ENCODE measurements at regions not wholly inside any gene's neighbourhood (a gene's known extent, or its start where the extent isn't known, plus 50 kb on each side); places are given as distances from the start of the nearest gene placed in this dataset.
"Not testable (repeated sequence)": the region's sequence is repeated elsewhere in the genome, so short reads cannot be mapped to it uniquely, and the experiment has no call there.

DNA sequence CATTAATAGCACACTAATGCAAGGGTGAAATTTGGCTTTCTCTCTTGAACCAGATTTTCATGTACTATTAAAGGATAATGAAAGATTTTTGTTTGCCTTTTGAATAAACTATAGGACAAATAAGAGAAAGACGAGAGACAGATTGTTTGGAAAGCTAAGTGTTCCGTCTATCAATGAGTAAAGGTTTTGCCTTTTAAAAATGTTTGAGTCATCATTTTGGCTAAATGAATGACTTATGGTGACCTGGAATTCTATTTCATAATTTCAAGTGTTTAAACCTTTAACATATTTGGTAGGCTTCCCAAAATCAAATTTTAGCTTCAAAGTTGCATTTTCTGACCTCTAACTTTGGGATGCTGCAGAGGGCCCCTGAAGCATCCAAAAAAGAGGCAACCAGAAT, 145.2 kb downstream of the SLC25A46 start:
- no peaks in the 10 kb centered on the region for H3K9me3 ChIP-seq (ENCODE audit: control insufficient read depth in 2 of 2, insufficient read depth in 1 of 2, low read depth in 1 of 2, low read length in 1 of 2)
- no peaks in the 10 kb centered on the region for H3K27me3 ChIP-seq (ENCODE audit: control insufficient read depth in 1 of 2, insufficient read depth in 2 of 2, low read length in 2 of 2)
- H3K27ac ChIP-seq (ENCODE audit: low read depth in 2 of 2, low read length in 1 of 2) = no peak overlapping the region
- H3K4me1 ChIP-seq (ENCODE audit: control insufficient read depth in 2 of 2, insufficient read depth in 2 of 2, low read length in 1 of 2) = no peaks in the 10 kb centered on the region
- no peaks in the 10 kb centered on the region for H3K36me3 ChIP-seq (ENCODE audit: control insufficient read depth in 2 of 2, insufficient read depth in 2 of 2, low read length in 1 of 2)
- WGBS, 2 donors = 28 to 64% methylated on average over 2 of the region's 2 CpGs
- H3K4me3 ChIP-seq (ENCODE audit: low read depth in 1 of 2, low read length in 2 of 2) = no peak overlapping the region

GRCh38 chr5:110887170-110887569, 148.4 kb downstream of the SLC25A46 start:
- not testable (repeated sequence) for H3K9me3 ChIP-seq (ENCODE audit: control insufficient read depth in 2 of 2, insufficient read depth in 1 of 2, low read depth in 1 of 2, low read length in 1 of 2); H3K4me1 ChIP-seq (ENCODE audit: control insufficient read depth in 2 of 2, insufficient read depth in 2 of 2, low read length in 1 of 2); H3K27me3 ChIP-seq (ENCODE audit: control insufficient read depth in 1 of 2, insufficient read depth in 2 of 2, low read length in 2 of 2); H3K27ac ChIP-seq (ENCODE audit: low read depth in 2 of 2, low read length in 1 of 2); H3K4me3 ChIP-seq (ENCODE audit: low read depth in 1 of 2, low read length in 2 of 2); H3K36me3 ChIP-seq (ENCODE audit: control insufficient read depth in 2 of 2, insufficient read depth in 2 of 2, low read length in 1 of 2)
- WGBS, 2 donors = 95 to 96% methylated on average over 3 of the region's 3 CpGs

- not testable (repeated sequence) for H3K27ac ChIP-seq (ENCODE audit: low read depth in 2 of 2, low read length in 1 of 2); H3K27me3 ChIP-seq (ENCODE audit: control insufficient read depth in 1 of 2, insufficient read depth in 2 of 2, low read length in 2 of 2); H3K4me3 ChIP-seq (ENCODE audit: low read depth in 1 of 2, low read length in 2 of 2); H3K9me3 ChIP-seq (ENCODE audit: control insufficient read depth in 2 of 2, insufficient read depth in 1 of 2, low read depth in 1 of 2, low read length in 1 of 2); H3K36me3 ChIP-seq (ENCODE audit: control insufficient read depth in 2 of 2, insufficient read depth in 2 of 2, low read length in 1 of 2); H3K4me1 ChIP-seq (ENCODE audit: control insufficient read depth in 2 of 2, insufficient read depth in 2 of 2, low read length in 1 of 2)
- 70 to 82% methylated on average over 34 to 36 of the region's 36 CpGs for WGBS, 2 donors
Observed at GRCh38 chr5:110893854-110894483, 155.2 kb downstream of the SLC25A46 start.

DNA sequence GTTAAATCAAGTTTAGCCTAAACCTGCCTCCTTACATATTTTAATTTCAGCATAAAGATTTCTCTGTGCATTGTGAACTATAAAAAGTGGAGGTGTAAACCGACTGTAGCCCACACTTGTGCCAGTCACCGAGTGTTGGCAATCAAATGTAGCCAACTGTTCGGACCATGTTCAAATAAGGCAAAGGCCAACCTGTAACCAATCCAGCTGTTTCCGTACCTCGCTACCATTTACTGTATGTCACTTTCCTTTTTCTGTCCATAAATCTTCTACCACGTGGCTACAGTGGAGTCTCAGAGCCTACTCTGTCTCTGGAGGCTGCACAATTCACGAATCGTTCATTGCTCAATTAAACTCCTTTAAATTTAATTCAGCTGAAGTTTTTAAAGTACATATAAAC, 156.0 kb downstream of the SLC25A46 start:
- 80 to 86% methylated on average over 8 of the region's 8 CpGs for WGBS, 2 donors
- Histone ChIP-seq H3K36me3 (ENCODE audit: control insufficient read depth in 2 of 2, insufficient read depth in 2 of 2, low read length in 1 of 2) (no peaks in the 10 kb centered on the region), H3K9me3 (ENCODE audit: control insufficient read depth in 2 of 2, insufficient read depth in 1 of 2, low read depth in 1 of 2, low read length in 1 of 2) (no peaks in the 10 kb centered on the region), H3K27me3 (ENCODE audit: control insufficient read depth in 1 of 2, insufficient read depth in 2 of 2, low read length in 2 of 2) (no peaks in the 10 kb centered on the region), H3K4me1 (ENCODE audit: control insufficient read depth in 2 of 2, insufficient read depth in 2 of 2, low read length in 1 of 2) (no peaks in the 10 kb centered on the region), H3K4me3 (ENCODE audit: low read depth in 1 of 2, low read length in 2 of 2) (no peak overlapping the region), H3K27ac (ENCODE audit: low read depth in 2 of 2, low read length in 1 of 2) (no peak overlapping the region)

GRCh38 chr5:110896901-110897300, 158.1 kb downstream of the SLC25A46 start:
- Histone ChIP-seq H3K27ac (ENCODE audit: low read depth in 2 of 2, low read length in 1 of 2) (no peak overlapping the region), H3K9me3 (ENCODE audit: control insufficient read depth in 2 of 2, insufficient read depth in 1 of 2, low read depth in 1 of 2, low read length in 1 of 2) (no peaks in the 10 kb centered on the region), H3K36me3 (ENCODE audit: control insufficient read depth in 2 of 2, insufficient read depth in 2 of 2, low read length in 1 of 2) (no peaks in the 10 kb centered on the region), H3K4me3 (ENCODE audit: low read depth in 1 of 2, low read length in 2 of 2) (no peak overlapping the region), H3K27me3 (ENCODE audit: control insufficient read depth in 1 of 2, insufficient read depth in 2 of 2, low read length in 2 of 2) (no peaks in the 10 kb centered on the region), H3K4me1 (ENCODE audit: control insufficient read depth in 2 of 2, insufficient read depth in 2 of 2, low read length in 1 of 2) (no peaks in the 10 kb centered on the region)

DNA sequence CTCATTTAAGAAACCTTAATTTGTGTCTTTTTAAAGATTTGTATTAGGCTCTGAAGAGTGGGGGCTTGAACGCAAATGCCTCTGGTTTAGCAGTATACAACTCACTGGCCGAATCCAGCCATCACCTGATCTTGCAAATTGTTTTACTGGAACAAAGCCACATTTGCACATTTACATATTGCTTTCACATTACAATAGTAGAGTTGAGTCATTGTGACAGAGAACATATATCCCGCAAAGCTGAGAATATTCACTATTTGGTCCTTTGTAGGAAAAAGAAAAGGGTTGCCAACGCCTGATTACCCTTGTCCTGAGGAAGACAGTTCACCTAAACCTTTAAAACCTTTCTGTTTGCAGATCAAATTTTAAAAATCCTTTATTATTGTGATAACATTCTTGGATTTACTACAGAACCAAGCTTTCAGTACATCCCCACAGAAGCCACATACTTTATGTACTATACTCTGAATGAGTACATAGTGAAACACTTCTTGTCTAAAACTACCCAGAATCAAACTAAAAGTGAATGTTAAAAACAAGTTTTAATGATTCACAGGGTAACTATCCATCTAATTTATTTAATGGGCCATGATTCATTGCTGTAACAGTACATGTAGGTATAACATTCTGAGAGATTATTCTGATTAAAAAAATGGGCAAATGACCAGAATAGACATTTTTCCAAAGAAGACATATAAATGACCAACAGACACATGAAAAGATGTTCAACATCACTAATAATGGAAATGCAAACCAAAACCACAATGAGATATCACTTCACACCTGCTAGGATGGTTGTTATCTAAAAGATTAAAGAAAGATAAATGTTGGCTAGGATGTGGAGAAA, 161.0 kb downstream of the SLC25A46 start:
- H3K4me1 ChIP-seq (ENCODE audit: control insufficient read depth in 2 of 2, insufficient read depth in 2 of 2, low read length in 1 of 2) = no peaks in the 10 kb centered on the region
- no peak overlapping the region for H3K4me3 ChIP-seq (ENCODE audit: low read depth in 1 of 2, low read length in 2 of 2)
- no peaks in the 10 kb centered on the region for H3K9me3 ChIP-seq (ENCODE audit: control insufficient read depth in 2 of 2, insufficient read depth in 1 of 2, low read depth in 1 of 2, low read length in 1 of 2)
- no peaks in the 10 kb centered on the region for H3K36me3 ChIP-seq (ENCODE audit: control insufficient read depth in 2 of 2, insufficient read depth in 2 of 2, low read length in 1 of 2)
- H3K27me3 ChIP-seq (ENCODE audit: control insufficient read depth in 1 of 2, insufficient read depth in 2 of 2, low read length in 2 of 2) = no peaks in the 10 kb centered on the region
- no peak overlapping the region for H3K27ac ChIP-seq (ENCODE audit: low read depth in 2 of 2, low read length in 1 of 2)
- WGBS, 2 donors = 58 to 75% methylated on average over 4 of the region's 4 CpGs

DNA sequence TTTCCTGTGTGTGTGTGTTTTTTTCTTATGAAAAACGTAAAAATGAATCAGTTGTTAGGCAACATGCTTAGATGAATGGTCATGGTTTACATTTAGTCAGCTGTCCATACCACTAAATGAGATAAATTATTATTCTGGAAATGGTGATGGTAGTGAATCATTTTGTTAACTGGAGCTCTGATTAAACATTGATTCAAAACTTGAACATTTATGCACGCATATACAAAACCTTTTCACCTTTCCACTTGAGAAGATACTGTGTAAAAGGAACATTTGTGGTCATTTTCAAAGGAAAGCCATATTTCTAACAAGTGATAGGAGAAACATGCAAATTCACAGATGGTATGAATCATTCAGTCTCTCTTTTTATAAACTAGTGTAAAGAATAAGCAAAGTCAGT, 162.0 kb downstream of the SLC25A46 start:
- no peak overlapping the region for H3K27ac ChIP-seq (ENCODE audit: low read depth in 2 of 2, low read length in 1 of 2)
- H3K9me3 ChIP-seq (ENCODE audit: control insufficient read depth in 2 of 2, insufficient read depth in 1 of 2, low read depth in 1 of 2, low read length in 1 of 2) = no peaks in the 10 kb centered on the region
- no peaks in the 10 kb centered on the region for H3K36me3 ChIP-seq (ENCODE audit: control insufficient read depth in 2 of 2, insufficient read depth in 2 of 2, low read length in 1 of 2)
- no peaks in the 10 kb centered on the region for H3K27me3 ChIP-seq (ENCODE audit: control insufficient read depth in 1 of 2, insufficient read depth in 2 of 2, low read length in 2 of 2)
- H3K4me3 ChIP-seq (ENCODE audit: low read depth in 1 of 2, low read length in 2 of 2) = no peak overlapping the region
- WGBS, 2 donors = 28 to 31% methylated on average over 2 of the region's 2 CpGs
- H3K4me1 ChIP-seq (ENCODE audit: control insufficient read depth in 2 of 2, insufficient read depth in 2 of 2, low read length in 1 of 2) = no peaks in the 10 kb centered on the region

DNA sequence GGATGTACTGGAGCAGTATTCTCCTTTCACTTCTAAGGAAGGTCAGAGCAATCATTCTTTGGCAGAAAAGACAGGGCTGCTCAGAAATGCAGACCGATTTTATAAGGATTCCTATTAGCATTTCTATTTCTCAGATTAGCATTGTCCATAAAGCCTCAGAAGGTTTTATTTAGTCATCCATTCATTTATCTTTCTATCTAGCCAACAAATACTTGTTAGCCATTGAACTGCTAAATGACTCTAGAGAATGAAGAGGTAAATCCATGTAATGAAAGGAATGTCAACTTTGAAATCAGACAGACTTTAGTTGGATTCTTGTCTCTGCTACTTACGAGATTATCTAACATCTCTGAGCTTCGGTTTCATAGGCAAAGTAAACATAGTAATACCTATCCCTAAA, 165.2 kb downstream of the SLC25A46 start:
- WGBS, 2 donors = 47 to 50% methylated on average over 3 of the region's 3 CpGs
- H3K27me3 ChIP-seq (ENCODE audit: control insufficient read depth in 1 of 2, insufficient read depth in 2 of 2, low read length in 2 of 2) = no peaks in the 10 kb centered on the region
- no peak overlapping the region for H3K4me3 ChIP-seq (ENCODE audit: low read depth in 1 of 2, low read length in 2 of 2)
- H3K4me1 ChIP-seq (ENCODE audit: control insufficient read depth in 2 of 2, insufficient read depth in 2 of 2, low read length in 1 of 2) = no peaks in the 10 kb centered on the region
- no peak overlapping the region for H3K27ac ChIP-seq (ENCODE audit: low read depth in 2 of 2, low read length in 1 of 2)
- no peaks in the 10 kb centered on the region for H3K36me3 ChIP-seq (ENCODE audit: control insufficient read depth in 2 of 2, insufficient read depth in 2 of 2, low read length in 1 of 2)
- H3K9me3 ChIP-seq (ENCODE audit: control insufficient read depth in 2 of 2, insufficient read depth in 1 of 2, low read depth in 1 of 2, low read length in 1 of 2) = no peaks in the 10 kb centered on the region

DNA sequence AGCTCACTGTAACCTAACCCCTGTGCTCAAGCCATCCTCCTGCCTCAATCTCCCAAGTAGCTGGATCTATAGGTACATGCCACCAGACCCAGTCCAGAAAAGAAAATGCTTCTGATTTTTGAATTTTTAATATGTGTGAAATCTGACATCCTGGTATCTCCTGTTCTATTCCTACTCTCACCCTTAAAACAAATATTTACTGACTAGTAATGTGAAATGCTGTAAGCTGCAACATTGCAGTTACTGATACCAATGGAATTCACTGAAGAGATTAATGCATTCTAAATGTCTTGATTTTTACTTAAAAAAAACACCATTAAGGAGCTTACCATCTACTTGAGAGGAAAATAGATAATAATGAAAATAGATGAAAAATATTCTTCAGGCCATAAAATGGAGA, 162.7 kb upstream of the TSLP start:
- Histone ChIP-seq H3K4me1 (ENCODE audit: control insufficient read depth in 2 of 2, insufficient read depth in 2 of 2, low read length in 1 of 2) (peaks cover 0 to 2% of the 10 kb centered on the region in 2 donors), H3K4me3 (ENCODE audit: low read depth in 1 of 2, low read length in 2 of 2) (no peak overlapping the region), H3K27ac (ENCODE audit: low read depth in 2 of 2, low read length in 1 of 2) (no peak overlapping the region), H3K9me3 (ENCODE audit: control insufficient read depth in 2 of 2, insufficient read depth in 1 of 2, low read depth in 1 of 2, low read length in 1 of 2) (no peaks in the 10 kb centered on the region), H3K36me3 (ENCODE audit: control insufficient read depth in 2 of 2, insufficient read depth in 2 of 2, low read length in 1 of 2) (no peaks in the 10 kb centered on the region), H3K27me3 (ENCODE audit: control insufficient read depth in 1 of 2, insufficient read depth in 2 of 2, low read length in 2 of 2) (no peaks in the 10 kb centered on the region)

DNA sequence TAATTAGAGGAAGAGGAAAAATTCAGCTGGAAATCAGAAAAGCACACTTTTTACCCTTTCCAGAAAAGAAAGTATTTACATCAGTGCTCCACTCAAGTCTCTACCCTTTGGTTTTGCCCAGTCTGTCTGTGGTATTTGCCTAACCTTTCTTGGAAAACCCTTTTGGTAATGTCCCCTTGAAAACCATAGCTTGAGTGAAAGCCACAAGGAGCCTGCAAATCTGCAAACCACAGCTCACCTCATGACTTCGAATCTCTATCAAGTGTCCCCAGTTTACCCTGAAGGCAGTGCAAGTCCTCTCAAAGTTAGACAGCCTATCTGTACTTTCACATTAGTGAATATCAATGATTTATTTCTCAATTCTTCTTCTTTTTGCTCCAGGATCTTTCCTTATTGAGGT, 162.1 kb upstream of the TSLP start:
- Histone ChIP-seq H3K27me3 (ENCODE audit: control insufficient read depth in 1 of 2, insufficient read depth in 2 of 2, low read length in 2 of 2) (no peaks in the 10 kb centered on the region), H3K4me1 (ENCODE audit: control insufficient read depth in 2 of 2, insufficient read depth in 2 of 2, low read length in 1 of 2) (peaks cover 0 to 2% of the 10 kb centered on the region in 2 donors), H3K36me3 (ENCODE audit: control insufficient read depth in 2 of 2, insufficient read depth in 2 of 2, low read length in 1 of 2) (no peaks in the 10 kb centered on the region), H3K9me3 (ENCODE audit: control insufficient read depth in 2 of 2, insufficient read depth in 1 of 2, low read depth in 1 of 2, low read length in 1 of 2) (no peaks in the 10 kb centered on the region), H3K27ac (ENCODE audit: low read depth in 2 of 2, low read length in 1 of 2) (no peak overlapping the region), H3K4me3 (ENCODE audit: low read depth in 1 of 2, low read length in 2 of 2) (no peak overlapping the region)
- 36 to 43% methylated on average over 1 of the region's 1 CpG for WGBS, 2 donors

All from esophagus (tissue), 2 donors.